GM18867 (cell line): ENCODE measurements at regions not wholly inside any gene's neighbourhood (a gene's known extent, or its start where the extent isn't known, plus 50 kb on each side); places are given as distances from the start of the nearest gene placed in this dataset.

Source experiments
- ATAC-seq: cut with Tn5 transposase; IDR thresholded peaks from one replicate; pipeline ENCODE4 v1.9.1; 2021; ENCODE audit warnings: mild to moderate bottlenecking, moderate library complexity; ENCODE audit not compliant: unreplicated experiment

- no peak for ATAC-seq
These were observed 65.3 kb upstream of the UGP2 start for GRCh38 chr2:63776382-63776781.

GRCh38 chr2:63777816-63778215, 63.9 kb upstream of the UGP2 start:
- ATAC-seq: no peak

- no peak for ATAC-seq
These were observed 63.3 kb upstream of the UGP2 start for GRCh38 chr2:63778391-63778790.

- no peak for ATAC-seq
These were observed 61.1 kb upstream of the UGP2 start for GRCh38 chr2:63780518-63781155.

- no peak for ATAC-seq
These were observed 57.2 kb upstream of the UGP2 start for GRCh38 chr2:63784461-63784860.

- ATAC-seq: no peak
These were observed 56.6 kb upstream of the UGP2 start for GRCh38 chr2:63785096-63785495.

- no peak for ATAC-seq
These were observed 55.2 kb upstream of the UGP2 start for GRCh38 chr2:63786471-63786870.

GRCh38 chr2:63788071-63788470, 53.6 kb upstream of the UGP2 start:
- no peak for ATAC-seq

- ATAC-seq: no peak
These were observed 52.2 kb upstream of the UGP2 start for GRCh38 chr2:63789338-63790020.

- ATAC-seq: no peak
These were observed 51.2 kb upstream of the UGP2 start for GRCh38 chr2:63790491-63790890.

GRCh38 chr2:63790906-63791305, 50.8 kb upstream of the UGP2 start:
- ATAC-seq: no peak

- ATAC-seq: no peak
These were observed 50.3 kb upstream of the UGP2 start for GRCh38 chr2:63791387-63791786.
